ENCODE measurements at regions not wholly inside any gene's neighbourhood (a gene's known extent, or its start where the extent isn't known, plus 50 kb on each side); places are given as distances from the start of the nearest gene placed in this dataset.

DNA sequence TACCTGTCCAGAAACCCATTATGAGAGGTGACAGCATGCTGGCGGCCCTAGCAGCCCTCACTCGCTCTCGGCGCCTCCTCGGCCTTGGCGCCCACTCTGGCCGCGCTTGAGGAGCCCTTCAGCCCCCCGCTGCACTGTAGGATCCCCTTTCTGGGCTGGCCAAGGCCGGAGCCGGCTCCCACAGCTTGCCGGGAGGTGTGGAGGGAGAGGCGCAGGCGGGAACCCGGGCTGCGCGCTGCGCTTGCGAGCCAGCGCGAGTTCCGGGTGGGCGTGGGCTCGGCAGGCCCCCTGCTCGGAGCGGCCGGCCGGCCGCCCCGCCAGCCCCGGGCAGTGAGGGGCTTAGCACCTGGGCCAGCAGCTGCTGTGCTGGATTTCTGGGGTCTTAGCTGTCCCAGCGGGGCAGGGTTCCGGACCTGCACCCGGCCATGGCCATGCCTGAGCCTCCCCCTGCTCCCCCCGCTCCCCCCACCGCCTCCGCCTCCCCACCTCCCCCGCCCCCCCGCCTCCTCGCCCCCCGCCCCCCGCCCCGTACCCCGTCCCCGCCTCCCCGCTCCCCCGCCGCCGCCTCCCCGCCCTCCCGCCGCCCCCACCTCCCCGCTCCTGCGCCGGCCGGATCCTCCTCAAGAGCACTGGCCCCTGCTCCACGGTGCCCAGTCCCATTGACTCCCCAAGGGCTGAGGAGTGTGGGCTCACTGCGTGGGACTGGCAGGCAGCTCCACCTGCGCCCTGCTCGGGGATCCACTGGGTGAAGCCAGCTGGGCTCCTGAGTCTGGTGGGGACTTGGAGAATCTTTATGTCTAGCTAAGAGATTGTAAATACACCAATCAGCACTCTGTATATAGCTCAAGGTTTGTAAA lies 163.1 kb downstream of the KLHL28 start:
- no peak for DNase-seq (ENCODE audit: low read depth)
- FAIRE-seq = no peak
- Histone ChIP-seq H3K36me3 (ENCODE audit: control insufficient read depth, insufficient read depth, low read length) (no peaks in the 10 kb centered on the region), H3K4me3 (ENCODE audit: low read depth, low read length) (no peak overlapping the region), H3K27me3 (ENCODE audit: control insufficient read depth, insufficient read depth, low read length) (no peaks in the 10 kb centered on the region)
- TF ChIP-seq CTCF (IDR thresholded peaks at IDR 0.05; ENCODE audit: insufficient read depth, low read length, severe bottlenecking) = no peak

DNA sequence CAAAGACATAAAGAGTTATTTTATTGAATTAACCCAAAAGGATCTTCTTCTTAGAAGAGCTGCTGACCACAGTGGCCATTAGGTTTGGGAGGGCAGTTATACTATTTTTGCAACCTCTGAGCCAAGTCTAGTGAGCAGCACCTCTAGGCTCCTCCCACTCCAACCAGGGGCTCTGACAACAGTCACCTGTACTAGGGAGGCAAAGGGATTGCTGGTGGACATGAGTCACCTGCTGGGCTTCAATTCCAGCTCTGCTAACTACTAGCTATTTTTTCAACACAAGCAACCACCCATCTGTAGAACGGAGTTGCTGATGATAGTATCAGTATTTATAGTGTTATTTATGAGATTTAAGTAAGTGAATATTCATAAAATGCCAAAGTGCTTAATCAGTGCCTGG lies 166.0 kb downstream of the KLHL28 start:
- H3K27me3 ChIP-seq (ENCODE audit: control insufficient read depth, insufficient read depth, low read length) = no peaks in the 10 kb centered on the region
- DNase-seq (ENCODE audit: low read depth) = peak; percentile 10
- FAIRE-seq = no peak
- no peak for TF ChIP-seq CTCF (IDR thresholded peaks at IDR 0.05; ENCODE audit: insufficient read depth, low read length, severe bottlenecking)
- H3K36me3 ChIP-seq (ENCODE audit: control insufficient read depth, insufficient read depth, low read length) = no peaks in the 10 kb centered on the region
- H3K4me3 ChIP-seq (ENCODE audit: low read depth, low read length) = no peak overlapping the region

DNA sequence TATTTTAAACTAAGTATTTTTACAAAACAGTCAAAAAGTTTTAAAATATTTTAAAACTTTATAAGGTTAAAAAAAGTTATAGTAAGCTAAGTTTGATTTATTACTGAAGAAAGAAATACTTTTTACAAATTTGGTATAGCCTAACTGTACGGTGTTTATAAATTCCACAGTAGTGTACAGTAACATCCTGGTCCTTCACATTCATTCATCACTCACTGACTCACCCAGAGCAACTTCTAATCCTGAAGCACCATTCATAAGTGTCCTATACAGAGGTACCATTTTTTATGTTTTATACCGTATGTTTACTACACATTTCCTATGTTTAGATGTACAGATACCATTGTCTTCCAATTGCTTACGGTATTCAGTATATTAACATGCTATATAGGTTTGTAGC lies 170.0 kb downstream of the KLHL28 start:
- H3K4me3 ChIP-seq (ENCODE audit: low read depth, low read length) = no peak overlapping the region
- DNase-seq (ENCODE audit: low read depth) (no peak), FAIRE-seq (no peak)
- H3K27me3 ChIP-seq (ENCODE audit: control insufficient read depth, insufficient read depth, low read length) = no peaks in the 10 kb centered on the region
- H3K36me3 ChIP-seq (ENCODE audit: control insufficient read depth, insufficient read depth, low read length) = no peaks in the 10 kb centered on the region
- TF ChIP-seq CTCF (IDR thresholded peaks at IDR 0.05; ENCODE audit: insufficient read depth, low read length, severe bottlenecking) = no peak

GRCh38 chr14:44788612-44789011 lies 173.1 kb downstream of the KLHL28 start:
- DNase-seq (ENCODE audit: low read depth) = no peak
- TF ChIP-seq CTCF (IDR thresholded peaks at IDR 0.05; ENCODE audit: insufficient read depth, low read length, severe bottlenecking) = no peak
- no peak for FAIRE-seq

GRCh38 chr14:44785096-44785495 lies 176.7 kb downstream of the KLHL28 start:
- no peak overlapping the region for H3K4me3 ChIP-seq (ENCODE audit: low read depth, low read length)
- no peaks in the 10 kb centered on the region for H3K36me3 ChIP-seq (ENCODE audit: control insufficient read depth, insufficient read depth, low read length)
- TF ChIP-seq CTCF (IDR thresholded peaks at IDR 0.05; ENCODE audit: insufficient read depth, low read length, severe bottlenecking) = no peak

More at GRCh38 chr14:44788612-44789011, 173.1 kb downstream of the KLHL28 start:
- Histone ChIP-seq H3K4me3 (ENCODE audit: low read depth, low read length) (no peak overlapping the region), H3K27me3 (ENCODE audit: control insufficient read depth, insufficient read depth, low read length) (no peaks in the 10 kb centered on the region), H3K36me3 (ENCODE audit: control insufficient read depth, insufficient read depth, low read length) (no peaks in the 10 kb centered on the region)

DNA sequence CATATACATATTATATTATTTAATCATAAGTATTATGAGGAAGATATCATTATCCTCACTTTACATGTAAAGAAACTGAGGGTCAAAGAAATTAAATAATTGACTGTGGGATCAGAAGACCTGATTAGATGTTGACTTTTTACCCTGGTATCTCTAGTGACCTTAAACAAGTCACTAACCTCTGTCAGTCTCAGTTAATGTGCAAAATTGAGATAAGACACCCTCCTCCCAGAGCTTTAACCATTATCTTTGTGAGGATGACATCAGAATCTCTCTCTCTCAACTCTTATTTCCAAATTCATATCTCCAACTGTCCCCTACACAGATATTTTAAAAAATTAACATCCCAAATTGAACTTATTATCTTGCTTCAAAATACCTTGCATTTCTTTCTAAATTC lies 177.8 kb downstream of the KLHL28 start:
- Histone ChIP-seq H3K4me3 (ENCODE audit: low read depth, low read length) (no peak overlapping the region), H3K27me3 (ENCODE audit: control insufficient read depth, insufficient read depth, low read length) (no peaks in the 10 kb centered on the region), H3K36me3 (ENCODE audit: control insufficient read depth, insufficient read depth, low read length) (no peaks in the 10 kb centered on the region)
- DNase-seq (ENCODE audit: low read depth) = no peak
- FAIRE-seq = no peak
- TF ChIP-seq CTCF (IDR thresholded peaks at IDR 0.05; ENCODE audit: insufficient read depth, low read length, severe bottlenecking) = no peak

More at GRCh38 chr14:44785096-44785495, 176.7 kb downstream of the KLHL28 start:
- no peak for FAIRE-seq
- no peak for DNase-seq (ENCODE audit: low read depth)
- H3K27me3 ChIP-seq (ENCODE audit: control insufficient read depth, insufficient read depth, low read length) = no peaks in the 10 kb centered on the region
